GM12873 (cell line): ENCODE measurements at regions not wholly inside any gene's neighbourhood (a gene's known extent, or its start where the extent isn't known, plus 50 kb on each side); places are given as distances from the start of the nearest gene placed in this dataset.

Experiments used
- TF ChIP-seq, protein P1 (sequence below): IDR thresholded peaks from 2 replicates; pipeline ENCODE4 v1.5.1; 2012; ENCODE audit warnings: low read depth, mild to moderate bottlenecking, moderate library complexity, low read length, control low read depth; ENCODE audit not compliant: insufficient read depth; ENCODE audit errors: missing control alignments

GRCh38 chr7:5132539-5132938 lies 57.5 kb upstream of the WIPI2 start:
- TF ChIP-seq, protein P1, sequence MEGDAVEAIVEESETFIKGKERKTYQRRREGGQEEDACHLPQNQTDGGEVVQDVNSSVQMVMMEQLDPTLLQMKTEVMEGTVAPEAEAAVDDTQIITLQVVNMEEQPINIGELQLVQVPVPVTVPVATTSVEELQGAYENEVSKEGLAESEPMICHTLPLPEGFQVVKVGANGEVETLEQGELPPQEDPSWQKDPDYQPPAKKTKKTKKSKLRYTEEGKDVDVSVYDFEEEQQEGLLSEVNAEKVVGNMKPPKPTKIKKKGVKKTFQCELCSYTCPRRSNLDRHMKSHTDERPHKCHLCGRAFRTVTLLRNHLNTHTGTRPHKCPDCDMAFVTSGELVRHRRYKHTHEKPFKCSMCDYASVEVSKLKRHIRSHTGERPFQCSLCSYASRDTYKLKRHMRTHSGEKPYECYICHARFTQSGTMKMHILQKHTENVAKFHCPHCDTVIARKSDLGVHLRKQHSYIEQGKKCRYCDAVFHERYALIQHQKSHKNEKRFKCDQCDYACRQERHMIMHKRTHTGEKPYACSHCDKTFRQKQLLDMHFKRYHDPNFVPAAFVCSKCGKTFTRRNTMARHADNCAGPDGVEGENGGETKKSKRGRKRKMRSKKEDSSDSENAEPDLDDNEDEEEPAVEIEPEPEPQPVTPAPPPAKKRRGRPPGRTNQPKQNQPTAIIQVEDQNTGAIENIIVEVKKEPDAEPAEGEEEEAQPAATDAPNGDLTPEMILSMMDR, result no peak

DNA sequence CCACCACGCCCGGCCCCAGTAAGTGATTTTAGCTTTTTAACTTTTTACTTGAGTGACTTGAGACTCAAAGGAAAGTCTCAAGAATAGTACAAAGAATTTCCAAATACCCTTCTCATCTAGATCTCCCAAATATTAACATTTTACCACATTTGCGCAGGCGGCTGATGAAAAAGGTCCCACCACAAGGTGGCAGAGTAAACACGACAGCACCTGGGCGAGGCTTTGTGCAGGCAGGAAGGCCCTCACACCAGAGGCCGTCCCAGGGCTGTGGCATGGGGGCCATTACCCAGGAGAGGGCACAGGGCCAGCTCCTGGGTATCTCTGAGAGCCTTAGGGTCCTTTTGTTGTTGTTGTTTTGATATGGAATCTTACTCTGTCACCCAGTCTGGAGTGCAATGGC lies 50.0 kb upstream of the WIPI2 start:
- TF ChIP-seq, protein P1, result peak; percentile 56
